ENCODE measurements at regions not wholly inside any gene's neighbourhood (a gene's known extent, or its start where the extent isn't known, plus 50 kb on each side); places are given as distances from the start of the nearest gene placed in this dataset.

DNA sequence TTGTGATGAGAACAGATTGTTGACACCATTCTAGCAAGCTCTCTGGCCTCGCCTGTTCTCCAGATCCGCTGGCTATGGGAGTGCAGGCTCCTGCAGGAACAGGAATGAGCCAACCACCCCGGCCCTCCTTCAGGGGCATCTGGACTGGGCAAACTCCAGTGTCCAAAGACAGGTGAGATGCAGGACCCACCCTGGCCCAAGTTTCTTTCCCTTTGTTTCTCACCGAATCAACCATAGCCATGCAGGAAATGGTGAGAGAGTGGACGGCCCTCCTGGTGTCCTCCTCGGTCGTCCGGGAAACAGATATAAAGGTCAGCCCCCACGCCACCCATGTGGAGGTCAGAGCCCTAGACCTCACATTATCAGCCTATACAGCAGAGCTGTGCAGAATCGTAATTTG lies 108.6 kb upstream of the IRX2 start:
- H3K9ac ChIP-seq (ENCODE audit: low read length in 5 of 5) = no peak overlapping the region
- H3K4me1 ChIP-seq (ENCODE audit: control insufficient read depth in 5 of 5, insufficient read depth in 5 of 5, low read length in 5 of 5) = no peaks in the 10 kb centered on the region
- peaks cover 0 to 6% (median 2%) of the 10 kb centered on the region in 5 donors for H3K27me3 ChIP-seq (ENCODE audit: control insufficient read depth in 5 of 5, insufficient read depth in 4 of 5, low read length in 5 of 5)
- no peak overlapping the region for H3K27ac ChIP-seq (ENCODE audit: low read depth, low read length)
- no peaks in the 10 kb centered on the region for H3K36me3 ChIP-seq (ENCODE audit: control insufficient read depth in 5 of 5, insufficient read depth in 5 of 5, low read length in 5 of 5)
- peaks cover 0 to 9% (median 0%) of the 10 kb centered on the region in 5 donors for H3K9me3 ChIP-seq (ENCODE audit: control insufficient read depth in 5 of 5, low read length in 5 of 5)
- H3K4me3 ChIP-seq (ENCODE audit: low read depth in 1 of 5, low read length in 5 of 5) = no peak overlapping the region

DNA sequence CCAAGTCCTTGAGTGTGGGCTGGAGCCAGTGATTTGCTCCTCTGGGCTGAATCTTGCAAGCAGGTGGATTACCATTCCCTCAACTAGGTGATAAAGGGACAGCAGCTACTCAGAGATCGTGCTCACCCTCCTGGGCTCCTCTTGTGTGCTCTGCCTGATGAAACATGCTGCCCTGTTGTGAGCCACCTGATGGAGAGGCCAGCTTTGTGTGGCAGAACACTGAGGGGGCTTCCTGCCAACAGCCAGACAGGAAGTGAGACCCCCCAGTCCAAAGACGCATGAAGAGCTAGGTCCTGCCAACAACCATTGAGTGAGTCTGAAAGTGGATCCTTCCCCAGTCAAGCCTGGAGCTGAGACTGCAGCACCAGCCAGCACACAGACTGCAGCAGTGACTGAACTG lies 106.4 kb upstream of the IRX2 start:
- H3K36me3 ChIP-seq (ENCODE audit: control insufficient read depth in 5 of 5, insufficient read depth in 5 of 5, low read length in 5 of 5) = no peaks in the 10 kb centered on the region
- no peaks in the 10 kb centered on the region for H3K27me3 ChIP-seq (ENCODE audit: control insufficient read depth in 5 of 5, insufficient read depth in 4 of 5, low read length in 5 of 5)
- H3K4me1 ChIP-seq (ENCODE audit: control insufficient read depth in 5 of 5, insufficient read depth in 5 of 5, low read length in 5 of 5) = no peaks in the 10 kb centered on the region

DNA sequence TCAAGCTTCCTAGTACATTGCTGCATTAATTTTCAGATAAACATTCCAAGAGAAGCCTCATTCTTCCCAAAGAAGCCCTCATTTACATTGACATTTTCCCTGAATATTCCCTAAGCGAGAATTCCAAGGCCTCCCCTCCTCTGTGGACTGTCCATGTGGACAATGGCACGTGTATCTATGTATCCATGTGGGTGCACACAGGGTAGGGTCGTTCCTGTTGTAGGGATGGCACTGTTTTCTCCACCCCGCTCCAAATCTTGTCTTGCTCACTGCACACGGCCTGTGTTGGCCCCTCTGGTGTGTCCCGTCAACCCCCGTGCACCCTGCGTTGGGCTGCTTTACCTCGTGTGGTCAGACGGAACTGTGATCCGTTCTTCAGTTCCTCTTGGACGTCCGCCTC lies 104.7 kb upstream of the IRX2 start:
- Histone ChIP-seq H3K9me3 (ENCODE audit: control insufficient read depth in 5 of 5, low read length in 5 of 5) (peaks cover 0 to 5% (median 0%) of the 10 kb centered on the region in 5 donors), H3K27ac (ENCODE audit: low read depth, low read length) (no peak overlapping the region), H3K4me1 (ENCODE audit: control insufficient read depth in 5 of 5, insufficient read depth in 5 of 5, low read length in 5 of 5) (no peaks in the 10 kb centered on the region), H3K9ac (ENCODE audit: low read length in 5 of 5) (no peak overlapping the region), H3K27me3 (ENCODE audit: control insufficient read depth in 5 of 5, insufficient read depth in 4 of 5, low read length in 5 of 5) (no peaks in the 10 kb centered on the region), H3K36me3 (ENCODE audit: control insufficient read depth in 5 of 5, insufficient read depth in 5 of 5, low read length in 5 of 5) (no peaks in the 10 kb centered on the region), H3K4me3 (ENCODE audit: low read depth in 1 of 5, low read length in 5 of 5) (no peak overlapping the region)

More for the DNA sequence above, 106.4 kb upstream of the IRX2 start:
- no peak overlapping the region for H3K27ac ChIP-seq (ENCODE audit: low read depth, low read length)
- no peak overlapping the region for H3K9ac ChIP-seq (ENCODE audit: low read length in 5 of 5)
- peaks cover 0 to 5% (median 0%) of the 10 kb centered on the region in 5 donors for H3K9me3 ChIP-seq (ENCODE audit: control insufficient read depth in 5 of 5, low read length in 5 of 5)
- H3K4me3 ChIP-seq (ENCODE audit: low read depth in 1 of 5, low read length in 5 of 5) = no peak overlapping the region

DNA sequence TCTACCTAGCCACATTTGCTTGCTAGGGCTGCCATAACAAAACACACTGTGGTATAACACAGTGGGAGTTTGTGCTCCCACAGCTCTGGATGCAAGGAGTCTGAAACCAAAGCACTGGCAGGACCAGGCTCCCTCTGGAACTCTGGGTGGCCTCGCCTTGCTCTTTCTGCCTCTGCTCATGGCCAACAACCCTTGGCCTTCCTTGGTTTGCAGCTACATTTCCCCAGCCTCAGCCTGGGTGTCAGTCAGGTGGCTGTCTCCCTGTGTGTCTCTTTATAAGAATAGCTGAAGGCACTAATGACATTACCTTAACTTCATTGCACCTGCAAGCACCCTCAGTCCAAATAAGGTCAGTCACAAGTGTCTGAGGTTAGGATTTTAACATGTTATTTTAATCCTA lies 101.0 kb upstream of the IRX2 start:
- Histone ChIP-seq H3K9me3 (ENCODE audit: control insufficient read depth in 5 of 5, low read length in 5 of 5) (peaks cover 0 to 5% (median 0%) of the 10 kb centered on the region in 5 donors), H3K4me3 (ENCODE audit: low read depth in 1 of 5, low read length in 5 of 5) (no peak overlapping the region), H3K27ac (ENCODE audit: low read depth, low read length) (no peak overlapping the region), H3K4me1 (ENCODE audit: control insufficient read depth in 5 of 5, insufficient read depth in 5 of 5, low read length in 5 of 5) (no peaks in the 10 kb centered on the region), H3K27me3 (ENCODE audit: control insufficient read depth in 5 of 5, insufficient read depth in 4 of 5, low read length in 5 of 5) (no peaks in the 10 kb centered on the region), H3K9ac (ENCODE audit: low read length in 5 of 5) (no peak overlapping the region), H3K36me3 (ENCODE audit: control insufficient read depth in 5 of 5, insufficient read depth in 5 of 5, low read length in 5 of 5) (no peaks in the 10 kb centered on the region)

DNA sequence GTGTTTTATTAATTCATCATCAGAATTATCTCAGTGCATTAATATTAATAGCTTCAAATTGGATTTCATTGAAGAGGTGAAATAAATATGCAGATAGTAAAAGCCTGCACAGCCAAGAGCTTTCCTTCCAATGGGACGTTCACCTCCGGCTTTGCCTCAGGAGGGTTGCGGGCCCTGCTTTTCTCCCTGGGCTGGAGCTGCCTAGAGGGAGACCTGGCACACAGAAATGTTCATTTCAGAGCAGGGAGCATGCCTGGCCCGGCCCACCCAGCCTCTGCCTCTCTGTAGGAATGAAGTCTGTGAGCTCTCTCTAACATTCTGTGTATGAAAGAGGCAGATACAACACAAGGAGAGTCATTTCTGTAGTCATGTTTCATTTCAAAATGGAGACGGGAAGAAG lies 100.4 kb upstream of the IRX2 start:
- no peaks in the 10 kb centered on the region for H3K36me3 ChIP-seq (ENCODE audit: control insufficient read depth in 5 of 5, insufficient read depth in 5 of 5, low read length in 5 of 5)
- H3K27me3 ChIP-seq (ENCODE audit: control insufficient read depth in 5 of 5, insufficient read depth in 4 of 5, low read length in 5 of 5) = no peaks in the 10 kb centered on the region
- no peaks in the 10 kb centered on the region for H3K4me1 ChIP-seq (ENCODE audit: control insufficient read depth in 5 of 5, insufficient read depth in 5 of 5, low read length in 5 of 5)
- H3K9ac ChIP-seq (ENCODE audit: low read length in 5 of 5) = no peak overlapping the region
- no peak overlapping the region for H3K4me3 ChIP-seq (ENCODE audit: low read depth in 1 of 5, low read length in 5 of 5)
- H3K27ac ChIP-seq (ENCODE audit: low read depth, low read length) = no peak overlapping the region
- H3K9me3 ChIP-seq (ENCODE audit: control insufficient read depth in 5 of 5, low read length in 5 of 5) = peaks cover 0 to 5% (median 0%) of the 10 kb centered on the region in 5 donors

DNA sequence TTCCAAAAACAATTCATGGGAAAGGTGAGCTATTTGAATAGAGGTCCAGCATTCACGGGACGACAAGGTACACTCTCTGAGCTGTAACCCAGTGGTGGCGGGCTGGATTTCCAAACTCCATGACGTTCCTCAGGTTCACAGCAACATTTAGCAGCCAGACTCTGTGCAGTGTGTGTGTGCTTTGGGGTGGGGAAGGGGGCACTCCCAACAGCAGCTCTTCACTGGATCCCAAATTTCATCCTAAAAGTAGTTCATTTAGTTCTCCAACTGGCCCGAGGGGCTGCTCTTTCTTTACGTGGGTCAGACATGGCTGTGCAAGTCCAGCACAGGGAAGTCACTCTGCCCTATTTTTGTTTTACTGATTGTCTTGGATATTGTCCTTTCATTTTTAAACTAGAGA lies 98.0 kb upstream of the IRX2 start:
- Histone ChIP-seq H3K9me3 (ENCODE audit: control insufficient read depth in 5 of 5, low read length in 5 of 5) (peaks cover 0 to 3% (median 0%) of the 10 kb centered on the region in 5 donors), H3K27me3 (ENCODE audit: control insufficient read depth in 5 of 5, insufficient read depth in 4 of 5, low read length in 5 of 5) (no peaks in the 10 kb centered on the region), H3K27ac (ENCODE audit: low read depth, low read length) (no peak overlapping the region)

DNA sequence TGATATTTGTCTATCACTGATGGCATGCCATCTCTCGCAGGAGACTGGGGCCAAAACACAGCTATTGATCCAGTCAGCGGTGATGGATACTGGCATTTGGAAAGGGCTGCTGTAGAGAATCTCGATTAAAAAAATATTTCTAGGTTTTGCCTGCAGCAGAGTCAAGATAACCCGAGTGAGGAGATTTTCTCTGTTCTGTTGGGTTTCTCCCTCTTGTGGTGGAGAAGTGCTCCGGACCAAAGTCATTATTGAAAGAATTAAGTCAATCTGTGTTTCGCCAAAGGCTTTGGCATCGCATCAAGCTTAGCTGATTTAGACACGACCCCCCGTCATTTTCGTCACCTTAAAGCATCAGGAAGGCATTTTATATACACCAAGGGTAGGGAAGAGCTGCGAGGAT lies 97.1 kb upstream of the IRX2 start:
- Histone ChIP-seq H3K27me3 (ENCODE audit: control insufficient read depth in 5 of 5, insufficient read depth in 4 of 5, low read length in 5 of 5) (no peaks in the 10 kb centered on the region), H3K36me3 (ENCODE audit: control insufficient read depth in 5 of 5, insufficient read depth in 5 of 5, low read length in 5 of 5) (no peaks in the 10 kb centered on the region), H3K4me3 (ENCODE audit: low read depth in 1 of 5, low read length in 5 of 5) (no peak overlapping the region), H3K9ac (ENCODE audit: low read length in 5 of 5) (no peak overlapping the region), H3K4me1 (ENCODE audit: control insufficient read depth in 5 of 5, insufficient read depth in 5 of 5, low read length in 5 of 5) (no peaks in the 10 kb centered on the region), H3K27ac (ENCODE audit: low read depth, low read length) (no peak overlapping the region), H3K9me3 (ENCODE audit: control insufficient read depth in 5 of 5, low read length in 5 of 5) (no peaks in the 10 kb centered on the region)

More for the DNA sequence above, 98.0 kb upstream of the IRX2 start:
- Histone ChIP-seq H3K4me3 (ENCODE audit: low read depth in 1 of 5, low read length in 5 of 5) (no peak overlapping the region), H3K9ac (ENCODE audit: low read length in 5 of 5) (no peak overlapping the region), H3K36me3 (ENCODE audit: control insufficient read depth in 5 of 5, insufficient read depth in 5 of 5, low read length in 5 of 5) (no peaks in the 10 kb centered on the region), H3K4me1 (ENCODE audit: control insufficient read depth in 5 of 5, insufficient read depth in 5 of 5, low read length in 5 of 5) (no peaks in the 10 kb centered on the region)

DNA sequence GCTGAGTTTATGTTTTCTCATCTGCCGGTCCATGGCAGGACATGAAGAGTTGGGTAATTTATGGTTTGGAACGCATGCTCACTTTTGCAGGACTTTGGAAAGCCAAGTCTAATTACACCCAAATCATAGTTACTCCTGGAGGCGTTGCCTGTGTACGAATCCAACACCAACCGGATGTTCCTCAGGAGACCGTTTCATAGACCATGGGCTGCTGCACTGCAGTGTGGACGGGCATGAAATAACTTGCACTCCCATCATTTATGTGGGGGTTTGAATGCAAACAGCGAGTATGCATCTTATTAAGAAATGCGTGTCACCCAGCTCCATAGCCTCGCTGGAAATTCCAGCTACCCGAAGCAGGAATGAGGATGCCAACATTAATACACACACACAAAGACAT lies 96.1 kb upstream of the IRX2 start:
- Histone ChIP-seq H3K27me3 (ENCODE audit: control insufficient read depth in 5 of 5, insufficient read depth in 4 of 5, low read length in 5 of 5) (peaks cover 0 to 2% (median 0%) of the 10 kb centered on the region in 5 donors), H3K9ac (ENCODE audit: low read length in 5 of 5) (no peak overlapping the region), H3K27ac (ENCODE audit: low read depth, low read length) (no peak overlapping the region), H3K9me3 (ENCODE audit: control insufficient read depth in 5 of 5, low read length in 5 of 5) (no peaks in the 10 kb centered on the region), H3K4me3 (ENCODE audit: low read depth in 1 of 5, low read length in 5 of 5) (no peak overlapping the region), H3K36me3 (ENCODE audit: control insufficient read depth in 5 of 5, insufficient read depth in 5 of 5, low read length in 5 of 5) (no peaks in the 10 kb centered on the region), H3K4me1 (ENCODE audit: control insufficient read depth in 5 of 5, insufficient read depth in 5 of 5, low read length in 5 of 5) (no peaks in the 10 kb centered on the region)

DNA sequence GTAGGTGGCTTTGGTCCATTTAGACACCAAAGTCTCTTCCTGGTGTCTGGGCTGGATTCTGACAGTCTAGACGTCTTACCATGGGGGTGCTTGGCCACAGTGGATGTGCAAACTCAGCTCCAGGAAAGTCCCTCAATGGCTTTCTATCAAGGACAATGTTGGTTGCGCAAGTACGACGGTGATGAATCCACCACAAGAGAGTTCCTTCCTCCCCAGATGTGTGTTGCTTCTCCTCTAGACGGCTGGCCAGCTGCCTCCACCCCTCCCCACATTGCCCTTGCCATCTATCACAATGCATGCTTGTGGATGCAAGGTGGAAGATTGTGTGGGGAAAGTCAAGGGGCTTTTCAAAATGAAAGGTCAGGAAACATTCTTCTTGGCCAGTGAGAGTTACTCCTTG lies 89.7 kb upstream of the IRX2 start:
- Histone ChIP-seq H3K9me3 (ENCODE audit: control insufficient read depth in 5 of 5, low read length in 5 of 5) (peaks cover 0 to 3% (median 0%) of the 10 kb centered on the region in 5 donors), H3K4me3 (ENCODE audit: low read depth in 1 of 5, low read length in 5 of 5) (no peak overlapping the region), H3K27me3 (ENCODE audit: control insufficient read depth in 5 of 5, insufficient read depth in 4 of 5, low read length in 5 of 5) (peaks cover 0 to 3% (median 0%) of the 10 kb centered on the region in 5 donors), H3K9ac (ENCODE audit: low read length in 5 of 5) (no peak overlapping the region), H3K36me3 (ENCODE audit: control insufficient read depth in 5 of 5, insufficient read depth in 5 of 5, low read length in 5 of 5) (no peaks in the 10 kb centered on the region), H3K4me1 (ENCODE audit: control insufficient read depth in 5 of 5, insufficient read depth in 5 of 5, low read length in 5 of 5) (no peaks in the 10 kb centered on the region), H3K27ac (ENCODE audit: low read depth, low read length) (no peak overlapping the region)

DNA sequence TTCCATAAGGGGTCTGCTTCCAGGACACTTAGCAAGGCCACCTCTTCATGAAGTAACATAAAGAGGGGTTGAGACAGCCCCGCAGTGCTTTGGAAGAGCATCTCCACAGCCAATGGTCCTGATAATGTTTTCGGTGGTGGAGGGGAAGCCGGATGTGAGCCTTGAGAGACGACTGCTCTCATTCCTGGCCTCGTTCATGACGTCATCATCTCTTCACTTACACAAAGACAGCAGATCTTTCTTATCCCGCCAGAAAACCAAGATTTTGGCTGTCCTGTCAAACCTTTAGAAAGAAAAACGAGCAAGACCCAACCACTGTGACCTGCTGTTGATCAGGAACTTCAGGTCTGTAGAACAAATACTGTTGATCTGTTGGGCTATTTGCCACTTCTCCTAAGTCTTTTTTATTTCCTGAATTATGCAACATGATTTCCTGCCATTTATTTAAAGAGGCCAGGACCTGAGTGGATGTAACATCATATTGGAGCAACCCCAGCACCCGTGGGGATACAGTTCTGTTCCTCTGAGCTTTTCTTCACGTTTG lies 89.0 kb upstream of the IRX2 start:
- no peaks in the 10 kb centered on the region for H3K36me3 ChIP-seq (ENCODE audit: control insufficient read depth in 5 of 5, insufficient read depth in 5 of 5, low read length in 5 of 5)
- peaks cover 0 to 3% (median 0%) of the 10 kb centered on the region in 5 donors for H3K9me3 ChIP-seq (ENCODE audit: control insufficient read depth in 5 of 5, low read length in 5 of 5)
- H3K4me1 ChIP-seq (ENCODE audit: control insufficient read depth in 5 of 5, insufficient read depth in 5 of 5, low read length in 5 of 5) = no peaks in the 10 kb centered on the region
- peaks cover 0 to 3% (median 0%) of the 10 kb centered on the region in 5 donors for H3K27me3 ChIP-seq (ENCODE audit: control insufficient read depth in 5 of 5, insufficient read depth in 4 of 5, low read length in 5 of 5)
- no peak overlapping the region for H3K4me3 ChIP-seq (ENCODE audit: low read depth in 1 of 5, low read length in 5 of 5)
- no peak overlapping the region for H3K9ac ChIP-seq (ENCODE audit: low read length in 5 of 5)
- no peak overlapping the region for H3K27ac ChIP-seq (ENCODE audit: low read depth, low read length)

All from subcutaneous abdominal adipose tissue (tissue), 5 donors.